GM21515 (cell line): ENCODE measurements at regions not wholly inside any gene's neighbourhood (a gene's known extent, or its start where the extent isn't known, plus 50 kb on each side); places are given as distances from the start of the nearest gene placed in this dataset.
"Not testable (repeated sequence)": the region's sequence is repeated elsewhere in the genome, so short reads cannot be mapped to it uniquely, and the experiment has no call there.

Experiments
- ATAC-seq: cut with Tn5 transposase; IDR thresholded peaks from one replicate; pipeline ENCODE4 v1.9.1; 2021; ENCODE audit not compliant: unreplicated experiment

DNA sequence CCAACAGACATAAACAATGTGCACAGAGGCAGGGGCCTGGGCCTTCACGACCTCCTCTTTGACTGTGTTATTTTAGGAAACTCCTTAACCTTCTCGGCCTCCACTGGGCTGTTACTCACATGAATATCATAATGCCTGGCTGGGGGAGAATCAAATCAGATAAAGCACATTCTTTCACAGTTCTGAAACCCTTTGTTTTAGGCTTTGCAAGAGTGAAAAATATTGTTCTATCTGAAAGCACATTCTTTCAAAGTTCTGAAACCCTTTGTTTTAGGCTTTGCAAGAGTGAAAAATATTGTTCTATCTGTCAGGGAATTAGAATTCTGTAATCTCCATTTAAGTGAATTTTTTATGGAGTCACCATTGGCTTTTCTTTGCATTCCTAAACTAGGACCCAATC, 50.7 kb upstream of the SYNDIG1 start:
- no peak for ATAC-seq

- ATAC-seq = no peak
Measured at GRCh38 chr20:24417485-24417884, 51.9 kb upstream of the SYNDIG1 start.

GRCh38 chr20:24415444-24415843, 54.0 kb upstream of the SYNDIG1 start:
- not testable (repeated sequence) for ATAC-seq

GRCh38 chr20:24411834-24412216, 57.6 kb upstream of the SYNDIG1 start:
- ATAC-seq = no peak

GRCh38 chr20:24411003-24411833, 58.2 kb upstream of the SYNDIG1 start:
- ATAC-seq = no peak

DNA sequence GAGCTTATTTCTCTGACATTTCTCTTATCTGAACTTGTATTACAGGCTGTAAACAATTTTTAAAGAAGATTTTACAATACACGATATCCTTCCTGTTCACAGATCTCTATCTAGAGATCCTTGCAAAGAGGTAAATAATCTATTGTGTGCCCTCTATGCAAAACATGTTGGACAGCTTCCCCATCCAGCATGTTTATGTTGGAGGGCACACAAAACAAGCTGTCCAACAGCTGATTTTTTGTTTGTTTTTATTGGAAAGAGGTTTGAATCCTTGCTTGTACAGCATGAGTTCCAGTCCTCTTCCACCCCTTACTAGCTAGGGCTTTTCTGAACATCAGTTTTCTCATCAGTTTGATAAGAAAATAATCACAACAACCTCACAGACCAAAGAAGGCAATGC, 62.3 kb upstream of the SYNDIG1 start:
- no peak for ATAC-seq

GRCh38 chr20:24406750-24407149, 62.7 kb upstream of the SYNDIG1 start:
- ATAC-seq = no peak

- no peak for ATAC-seq
Measured at GRCh38 chr20:24406251-24406650, 63.2 kb upstream of the SYNDIG1 start.

- no peak for ATAC-seq
Measured at GRCh38 chr20:24405810-24406209, 63.6 kb upstream of the SYNDIG1 start.

DNA sequence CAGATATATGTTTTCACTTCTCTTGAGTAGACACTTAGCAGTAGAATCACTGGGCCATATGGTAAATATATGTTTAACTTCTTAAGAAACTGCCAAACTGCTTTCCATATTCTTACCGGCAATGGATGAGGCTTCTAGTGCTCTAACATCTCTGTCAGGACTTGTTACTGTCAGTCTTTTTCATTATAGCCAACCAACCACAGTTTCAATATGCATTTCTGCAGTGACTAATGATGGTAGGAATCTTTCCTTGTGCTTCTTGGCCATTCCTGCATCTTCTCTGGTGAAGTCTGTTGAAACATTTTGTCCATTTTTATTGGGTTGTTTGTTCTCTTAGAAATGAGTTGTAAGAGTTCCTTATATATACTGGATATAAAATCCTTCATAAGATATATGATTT, 66.0 kb upstream of the SYNDIG1 start:
- no peak for ATAC-seq

DNA sequence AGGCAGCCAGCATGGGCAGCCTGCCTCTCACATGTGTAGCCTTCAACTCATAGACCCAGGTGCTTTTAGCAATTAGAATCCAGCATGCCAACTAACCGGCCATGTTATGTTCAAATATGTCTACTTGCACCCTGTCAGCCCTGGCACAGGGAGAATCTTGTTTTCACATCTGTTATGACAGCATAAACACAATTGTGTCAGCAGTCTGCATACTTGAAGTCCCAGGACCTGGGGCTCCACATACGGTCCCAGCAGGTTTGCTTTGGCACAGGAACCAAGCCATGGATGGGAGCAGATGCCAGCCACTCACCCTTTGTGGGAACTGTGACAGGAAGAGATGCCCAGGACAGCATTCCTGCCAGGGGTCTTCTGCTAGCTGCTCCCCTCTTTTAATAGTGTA, 67.2 kb upstream of the SYNDIG1 start:
- ATAC-seq = no peak

DNA sequence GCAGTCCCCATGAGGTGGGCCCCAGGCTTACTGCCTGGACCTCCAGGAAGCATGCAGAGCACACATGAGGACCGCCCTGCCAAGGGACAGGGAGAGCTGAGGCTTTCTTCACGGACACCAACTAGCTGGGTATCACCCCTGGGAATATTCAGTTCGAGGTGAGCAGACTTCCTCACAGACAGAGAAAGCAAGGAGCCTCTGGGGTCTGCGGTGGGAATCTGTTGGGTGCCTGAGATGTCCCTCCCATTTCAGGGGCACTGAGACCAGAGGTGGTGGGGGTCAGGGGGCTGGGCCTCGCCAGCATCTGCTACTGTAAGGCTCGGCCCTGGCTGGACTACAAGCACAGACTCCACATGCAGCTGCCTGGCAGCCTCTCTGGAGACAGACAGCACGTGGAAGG, 74.3 kb upstream of the SYNDIG1 start:
- no peak for ATAC-seq

- no peak for ATAC-seq
Measured at GRCh38 chr20:24393903-24394302, 75.5 kb upstream of the SYNDIG1 start.

GRCh38 chr20:24392612-24393011, 76.8 kb upstream of the SYNDIG1 start:
- no peak for ATAC-seq

DNA sequence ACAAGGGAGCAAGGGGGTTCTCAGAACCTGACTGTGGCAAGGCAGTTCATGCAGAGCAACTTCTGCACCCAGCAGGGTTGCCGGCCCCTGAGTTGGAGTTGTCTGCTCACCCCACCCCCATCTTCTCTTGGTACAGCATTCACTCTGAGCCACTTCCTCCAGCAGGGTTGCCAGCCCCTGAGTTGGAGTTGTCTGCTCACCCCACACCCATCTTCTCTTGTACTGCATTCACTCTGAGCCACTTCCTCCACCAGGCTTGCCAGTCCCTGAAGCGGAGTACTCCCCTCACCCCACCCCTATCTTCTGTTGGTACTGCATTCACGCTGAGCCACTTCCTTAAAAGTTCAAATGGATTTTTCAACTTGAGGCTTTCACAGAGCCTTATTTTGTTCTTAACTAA, 79.7 kb upstream of the SYNDIG1 start:
- no peak for ATAC-seq

- ATAC-seq = no peak
Measured at GRCh38 chr20:24388828-24389380, 80.5 kb upstream of the SYNDIG1 start.

DNA sequence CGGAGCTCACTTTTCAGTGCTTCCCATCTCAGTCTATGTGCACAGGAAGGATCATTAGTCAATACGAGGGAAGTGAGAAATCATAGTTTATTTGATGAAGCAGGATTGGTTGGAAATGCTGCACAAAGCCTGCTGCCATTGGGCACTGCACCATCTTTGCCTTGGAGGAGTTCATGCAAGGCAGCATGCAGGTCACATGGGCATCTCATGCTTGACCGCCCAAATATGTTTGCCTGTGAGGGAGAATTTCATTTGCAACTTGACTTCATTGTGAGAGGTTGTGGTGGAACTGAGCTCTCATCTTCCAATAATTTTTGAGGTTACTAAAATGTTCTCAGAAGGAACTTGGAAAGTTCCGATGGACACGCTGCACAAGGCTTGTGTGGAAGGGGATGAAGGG, 83.9 kb upstream of the SYNDIG1 start:
- ATAC-seq = no peak

DNA sequence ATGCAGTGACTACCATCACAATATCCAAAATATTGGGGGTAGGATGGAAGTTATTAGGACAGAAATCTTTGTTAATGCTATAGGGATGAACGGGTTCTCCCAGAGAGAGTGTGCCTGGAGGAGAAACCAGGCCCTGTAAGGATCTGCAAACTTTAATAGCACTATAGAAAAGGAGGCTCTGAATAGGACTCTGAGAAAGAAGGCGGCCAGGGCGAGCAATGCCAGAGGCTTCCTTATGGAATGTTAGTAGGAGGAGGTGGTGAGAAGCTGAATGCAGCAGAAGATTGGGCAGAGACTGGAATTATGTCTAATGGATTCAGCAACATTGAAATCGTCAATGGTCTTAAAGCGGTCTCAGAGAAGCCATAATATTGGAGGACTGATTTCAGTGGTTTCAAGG, 84.6 kb upstream of the SYNDIG1 start:
- ATAC-seq = no peak

DNA sequence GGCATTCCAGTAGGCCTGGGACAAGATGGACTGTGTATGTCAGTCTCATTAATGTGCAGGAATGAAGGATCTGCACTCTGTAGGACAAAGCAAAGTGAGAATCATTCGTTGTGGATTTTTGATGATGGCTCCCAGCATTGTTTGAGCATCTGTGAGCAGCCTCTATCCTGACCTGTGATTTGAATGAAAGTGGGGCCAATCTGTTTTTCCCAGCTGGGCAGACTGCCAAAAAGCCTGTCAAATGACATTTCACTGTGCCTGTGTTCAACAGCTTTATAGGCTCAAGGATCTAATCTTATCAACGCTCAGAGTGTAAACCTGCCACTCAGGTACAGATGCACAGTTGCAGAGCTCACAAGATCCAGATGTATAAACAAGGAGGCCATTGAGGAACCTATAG, 86.7 kb upstream of the SYNDIG1 start:
- ATAC-seq = no peak

DNA sequence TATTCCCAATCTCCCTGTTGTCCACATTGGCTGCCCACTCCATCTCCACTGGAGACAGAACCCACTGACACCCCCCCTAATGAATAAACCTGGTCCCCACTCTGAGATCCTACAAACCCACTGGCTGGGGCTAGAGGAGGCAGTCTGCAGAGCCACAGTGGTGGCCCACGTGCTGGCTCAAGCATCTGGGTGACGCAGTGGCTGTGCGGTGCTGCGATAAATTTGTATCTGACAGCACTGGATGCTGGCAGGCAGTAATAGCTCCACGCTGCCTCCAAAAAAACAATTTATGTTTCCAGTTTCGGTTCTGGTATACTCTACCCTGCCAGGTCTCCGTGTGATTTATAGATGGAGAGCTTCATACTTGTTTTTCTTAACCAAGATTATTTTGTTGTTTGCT, 87.1 kb upstream of the SYNDIG1 start:
- ATAC-seq = no peak

GRCh38 chr20:24381886-24382285, 87.5 kb upstream of the SYNDIG1 start:
- ATAC-seq = no peak

- ATAC-seq = no peak
Measured at GRCh38 chr20:24379484-24379927, 89.9 kb upstream of the SYNDIG1 start.
